GM12872 (cell line): ENCODE measurements at regions not wholly inside any gene's neighbourhood (a gene's known extent, or its start where the extent isn't known, plus 50 kb on each side); places are given as distances from the start of the nearest gene placed in this dataset.

ENCODE experiments used
- TF ChIP-seq, protein P1 (sequence below): IDR thresholded peaks from 3 replicates; pipeline ENCODE4 v1.5.1; 2011; ENCODE audit warnings: low read depth, mild to moderate bottlenecking, low read length, moderate library complexity; ENCODE audit not compliant: insufficient read depth

DNA sequence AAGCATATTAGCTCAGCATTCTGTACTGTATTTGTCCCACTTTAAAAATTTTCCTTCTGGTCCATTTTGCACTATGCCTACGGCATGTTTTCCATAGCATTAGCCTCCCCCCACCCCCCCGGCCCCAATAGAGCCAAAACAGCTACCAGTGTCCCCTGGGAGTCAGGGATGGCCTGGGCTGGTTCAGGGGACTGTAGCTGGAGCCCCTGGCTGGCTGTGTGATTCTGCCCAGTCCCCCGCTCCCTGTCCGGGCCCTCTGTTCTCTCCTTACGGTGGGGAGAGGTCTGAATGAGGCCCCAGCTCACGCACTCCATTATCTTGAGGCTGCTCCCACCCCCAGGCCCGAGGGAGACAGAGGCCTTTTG is 70.1 kb downstream of the KLF15 start:
- TF ChIP-seq, protein P1, sequence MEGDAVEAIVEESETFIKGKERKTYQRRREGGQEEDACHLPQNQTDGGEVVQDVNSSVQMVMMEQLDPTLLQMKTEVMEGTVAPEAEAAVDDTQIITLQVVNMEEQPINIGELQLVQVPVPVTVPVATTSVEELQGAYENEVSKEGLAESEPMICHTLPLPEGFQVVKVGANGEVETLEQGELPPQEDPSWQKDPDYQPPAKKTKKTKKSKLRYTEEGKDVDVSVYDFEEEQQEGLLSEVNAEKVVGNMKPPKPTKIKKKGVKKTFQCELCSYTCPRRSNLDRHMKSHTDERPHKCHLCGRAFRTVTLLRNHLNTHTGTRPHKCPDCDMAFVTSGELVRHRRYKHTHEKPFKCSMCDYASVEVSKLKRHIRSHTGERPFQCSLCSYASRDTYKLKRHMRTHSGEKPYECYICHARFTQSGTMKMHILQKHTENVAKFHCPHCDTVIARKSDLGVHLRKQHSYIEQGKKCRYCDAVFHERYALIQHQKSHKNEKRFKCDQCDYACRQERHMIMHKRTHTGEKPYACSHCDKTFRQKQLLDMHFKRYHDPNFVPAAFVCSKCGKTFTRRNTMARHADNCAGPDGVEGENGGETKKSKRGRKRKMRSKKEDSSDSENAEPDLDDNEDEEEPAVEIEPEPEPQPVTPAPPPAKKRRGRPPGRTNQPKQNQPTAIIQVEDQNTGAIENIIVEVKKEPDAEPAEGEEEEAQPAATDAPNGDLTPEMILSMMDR, result no peak

- TF ChIP-seq, protein P1, result no peak
These were observed 71.8 kb downstream of the KLF15 start for GRCh38 chr3:126285369-126285768.

DNA sequence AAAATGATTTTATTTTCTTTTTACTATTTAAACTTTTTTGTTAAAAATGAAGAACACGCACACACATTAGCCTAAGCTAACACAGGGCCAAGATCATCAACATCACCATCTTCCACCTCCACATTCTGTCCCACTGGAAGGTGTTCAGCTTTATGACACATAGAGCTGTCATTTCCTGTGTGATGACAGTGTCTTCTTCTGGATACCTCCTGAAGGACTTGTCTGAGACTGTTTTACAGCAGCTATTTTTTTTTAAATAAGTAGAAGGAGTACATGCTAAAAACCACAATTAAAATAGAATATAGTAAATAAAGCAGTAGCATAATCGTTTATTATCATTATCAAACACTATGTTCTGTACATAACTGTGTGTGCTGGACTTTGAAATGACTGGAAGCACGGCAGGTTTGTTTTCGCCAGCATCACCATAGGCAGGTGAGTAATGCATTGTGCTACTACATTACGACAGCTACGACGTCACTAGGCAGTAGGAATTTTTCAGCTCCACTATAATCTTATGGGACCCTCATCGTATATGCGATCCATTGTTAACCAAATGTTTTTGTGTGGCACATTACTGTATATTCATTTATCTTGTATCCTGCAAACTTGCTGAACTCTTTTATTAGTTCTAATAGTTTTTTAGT is 72.8 kb downstream of the KLF15 start:
- TF ChIP-seq, protein P1, result no peak

- TF ChIP-seq, protein P1, result no peak
These were observed 77.4 kb downstream of the KLF15 start for GRCh38 chr3:126279853-126280252.

GRCh38 chr3:126277629-126278378 is 79.4 kb downstream of the KLF15 start:
- TF ChIP-seq, protein P1, result no peak

DNA sequence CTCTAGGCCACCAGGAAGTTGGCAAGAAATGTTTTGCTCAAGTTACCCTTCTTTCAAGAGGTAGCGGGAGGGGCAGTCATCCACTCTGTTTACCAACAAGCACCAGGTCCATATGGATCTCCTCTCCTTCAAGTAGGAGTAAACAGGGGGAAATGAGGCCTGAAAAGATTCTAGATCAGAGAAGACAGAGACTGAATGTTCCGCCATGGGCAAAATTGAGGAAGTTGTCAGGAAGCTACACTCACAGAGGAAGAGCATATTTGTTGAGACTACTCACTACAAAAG is 81.6 kb downstream of the KLF15 start:
- TF ChIP-seq, protein P1, result no peak

DNA sequence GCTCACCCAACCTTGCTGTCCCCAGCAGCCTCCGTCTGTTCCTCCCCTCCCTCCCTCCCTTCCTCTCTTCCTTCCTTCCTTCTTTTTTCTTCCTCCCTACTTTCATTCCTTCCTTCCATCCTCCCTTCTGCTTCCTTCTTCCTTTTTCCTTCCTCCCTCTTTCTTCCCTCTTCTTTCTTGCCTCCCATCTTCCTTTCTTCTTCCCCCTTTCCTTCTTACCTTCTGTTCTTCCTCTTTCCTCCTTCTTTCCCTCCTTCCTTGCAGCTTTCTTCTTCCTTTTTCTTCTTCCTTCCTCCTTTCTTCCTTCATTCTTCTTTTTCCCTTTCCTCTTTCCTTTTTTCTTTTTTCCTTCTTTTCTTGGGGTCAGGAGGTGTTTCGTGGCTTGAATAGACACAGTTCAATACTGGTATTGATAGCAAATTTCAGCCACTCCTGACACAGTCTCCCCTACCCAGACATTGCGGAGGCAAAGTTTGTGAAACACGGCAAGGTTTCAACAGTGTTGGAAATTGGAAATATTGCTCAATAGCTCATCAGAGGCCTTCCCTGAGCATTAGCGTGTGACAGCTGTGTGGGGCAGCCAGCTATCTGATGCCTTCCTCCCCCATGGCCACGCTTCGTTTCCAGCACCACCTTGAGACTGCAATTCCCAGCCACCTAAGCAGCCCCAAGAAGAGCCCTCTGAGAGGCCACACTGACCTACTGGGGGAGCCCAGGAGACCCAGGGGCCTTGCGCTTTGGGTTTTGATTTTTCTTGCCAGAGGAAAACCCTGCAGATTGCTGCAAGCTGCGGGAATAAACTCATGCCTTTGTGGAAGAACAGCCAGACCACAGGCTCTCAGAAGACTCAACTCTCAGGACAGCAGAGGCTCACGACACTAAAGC is 82.2 kb downstream of the KLF15 start:
- TF ChIP-seq, protein P1, result no peak
